ENCODE measurements at regions not wholly inside any gene's neighbourhood (a gene's known extent, or its start where the extent isn't known, plus 50 kb on each side); places are given as distances from the start of the nearest gene placed in this dataset.
"Not testable (repeated sequence)": the region's sequence is repeated elsewhere in the genome, so short reads cannot be mapped to it uniquely, and the experiment has no call there.

DNA sequence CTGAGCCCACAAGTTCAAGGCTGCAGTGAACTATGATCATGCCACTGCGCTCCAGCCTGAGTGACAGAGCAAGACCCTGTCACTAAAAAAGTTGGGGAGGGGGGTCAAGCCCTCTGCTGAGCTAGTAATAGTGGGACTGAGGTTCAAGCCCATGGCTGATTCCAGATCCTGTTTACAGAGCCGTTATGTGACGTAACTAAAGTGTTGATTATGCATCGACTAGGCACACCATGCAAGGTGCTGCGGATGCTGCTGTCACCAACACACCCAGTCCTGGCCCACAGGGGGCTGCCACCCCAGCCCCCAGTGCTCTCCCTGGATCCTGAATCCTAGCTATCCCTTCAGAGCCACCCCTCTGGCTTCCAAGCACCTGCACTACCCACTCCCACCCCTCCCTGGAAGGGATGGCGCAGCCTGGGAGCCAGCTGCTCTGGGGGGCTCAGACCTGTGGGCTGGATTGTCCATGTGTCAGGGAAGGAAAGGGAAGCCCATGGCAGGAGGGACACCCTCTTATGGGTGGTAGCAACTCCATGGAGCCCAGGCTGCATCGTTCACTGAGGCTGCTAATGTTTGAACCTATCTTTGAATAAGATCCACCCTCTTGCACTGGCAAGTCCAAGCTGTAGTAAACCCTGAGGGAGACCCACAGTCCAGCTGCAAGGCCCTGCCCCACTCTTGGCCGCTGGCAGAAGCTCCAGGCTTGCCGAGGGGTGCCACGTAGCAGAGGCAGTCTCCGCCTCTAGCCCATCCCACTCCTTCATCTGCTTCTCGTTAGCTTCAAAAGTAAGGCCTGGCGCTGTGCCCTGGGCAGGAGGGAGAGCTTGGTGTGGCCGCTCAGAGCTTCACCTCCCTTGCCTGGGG lies 95.0 kb downstream of the SNX5 start:
- DNase-seq (ENCODE audit: low read depth in 2 of 2), result no peak

GRCh38 chr20:17872959-17873358 lies 95.6 kb downstream of the SNX5 start:
- no peak for DNase-seq (ENCODE audit: low read depth in 2 of 2)

DNA sequence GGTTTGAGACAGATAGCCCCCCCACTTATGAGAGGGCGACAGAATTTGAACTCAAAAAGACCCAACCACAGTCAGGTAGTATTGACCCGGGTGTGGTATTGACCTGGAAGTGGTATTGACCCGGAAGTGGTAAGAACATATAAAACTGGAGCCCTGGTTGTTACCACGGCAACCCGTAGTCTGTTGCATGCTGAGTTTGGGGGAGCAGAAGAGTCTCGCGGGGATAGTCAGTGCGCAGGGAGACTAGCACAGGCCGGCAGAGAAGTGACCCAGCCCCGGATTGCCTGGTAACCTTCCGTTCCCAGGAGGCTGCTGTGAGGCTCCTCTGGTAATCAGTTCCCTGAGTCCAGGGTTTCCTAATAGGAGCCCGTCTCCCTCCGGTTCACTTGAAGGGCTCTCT lies 96.2 kb downstream of the SNX5 start:
- DNase-seq (ENCODE audit: low read depth in 2 of 2), result no peak

DNA sequence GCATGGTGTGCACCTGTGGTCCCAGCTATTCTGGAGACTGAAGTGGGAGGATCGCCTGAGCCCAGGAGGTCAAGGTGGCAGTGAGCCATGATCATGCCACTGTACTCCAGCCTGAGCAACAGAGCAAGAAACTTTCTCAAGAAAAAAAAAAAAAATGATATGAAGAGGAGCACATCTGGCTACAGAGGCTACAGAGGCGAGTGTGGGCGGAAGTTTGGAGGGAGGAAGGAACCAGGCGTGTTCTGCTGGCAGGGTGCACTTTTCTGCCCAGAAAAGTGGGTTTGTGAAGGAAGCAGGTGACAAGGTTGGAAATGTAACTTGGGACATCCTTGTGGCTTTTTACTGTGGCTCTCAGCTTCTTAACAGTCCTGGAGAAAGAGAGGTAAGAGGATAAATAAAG lies 96.7 kb downstream of the SNX5 start:
- DNase-seq (ENCODE audit: low read depth in 2 of 2), result no peak

DNA sequence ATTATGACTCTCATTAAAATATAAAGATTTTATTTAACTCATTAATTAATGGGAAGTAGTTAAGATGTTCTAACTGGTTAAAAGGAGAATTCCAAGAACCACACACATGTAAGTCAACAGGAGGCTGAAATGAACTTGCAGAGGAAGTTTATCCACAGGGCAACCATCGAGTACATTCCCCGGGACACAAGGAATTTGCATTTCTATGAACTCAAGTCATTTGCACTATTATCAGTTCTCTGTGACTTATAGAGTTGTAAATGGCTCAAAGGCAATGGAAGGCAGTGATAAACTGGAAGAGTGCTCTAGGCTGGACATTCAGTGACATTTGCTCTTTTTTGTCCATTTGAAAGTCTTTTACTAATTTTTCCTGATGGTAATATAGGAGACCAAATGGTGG lies 97.4 kb downstream of the SNX5 start:
- no peak for DNase-seq (ENCODE audit: low read depth in 2 of 2)

DNA sequence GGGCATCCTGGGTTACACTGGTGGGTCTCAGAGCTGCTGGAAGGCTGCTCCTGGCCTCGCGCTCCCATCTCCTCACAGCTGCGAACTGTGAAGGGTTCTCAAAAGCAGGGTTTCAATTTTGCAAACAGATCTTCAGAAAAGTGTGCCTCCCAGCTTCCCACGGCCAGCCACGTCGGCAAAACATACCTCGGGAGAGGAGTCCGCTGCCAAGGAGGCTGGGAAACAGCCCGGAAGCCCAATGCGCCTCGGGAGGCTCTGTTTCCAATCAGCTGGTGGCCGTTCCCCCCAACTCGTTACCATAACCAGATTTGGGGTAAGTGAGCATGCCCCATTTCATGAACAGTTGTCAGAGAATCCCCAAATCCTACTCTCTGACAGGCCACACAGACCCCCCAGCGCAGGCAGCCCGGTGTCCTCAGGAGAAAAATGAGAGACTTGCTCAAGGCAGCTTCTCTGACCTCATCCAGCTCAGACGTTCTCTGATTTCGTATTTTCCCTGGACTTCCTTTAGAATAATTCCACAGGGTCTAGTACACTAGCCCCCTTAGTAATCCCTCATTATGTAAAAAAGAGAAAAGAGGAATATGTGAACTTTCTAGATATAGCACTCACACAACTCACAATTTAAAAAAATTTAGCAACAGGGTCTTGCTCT lies 98.4 kb downstream of the SNX5 start:
- DNase-seq (ENCODE audit: low read depth in 2 of 2), result no peak

DNA sequence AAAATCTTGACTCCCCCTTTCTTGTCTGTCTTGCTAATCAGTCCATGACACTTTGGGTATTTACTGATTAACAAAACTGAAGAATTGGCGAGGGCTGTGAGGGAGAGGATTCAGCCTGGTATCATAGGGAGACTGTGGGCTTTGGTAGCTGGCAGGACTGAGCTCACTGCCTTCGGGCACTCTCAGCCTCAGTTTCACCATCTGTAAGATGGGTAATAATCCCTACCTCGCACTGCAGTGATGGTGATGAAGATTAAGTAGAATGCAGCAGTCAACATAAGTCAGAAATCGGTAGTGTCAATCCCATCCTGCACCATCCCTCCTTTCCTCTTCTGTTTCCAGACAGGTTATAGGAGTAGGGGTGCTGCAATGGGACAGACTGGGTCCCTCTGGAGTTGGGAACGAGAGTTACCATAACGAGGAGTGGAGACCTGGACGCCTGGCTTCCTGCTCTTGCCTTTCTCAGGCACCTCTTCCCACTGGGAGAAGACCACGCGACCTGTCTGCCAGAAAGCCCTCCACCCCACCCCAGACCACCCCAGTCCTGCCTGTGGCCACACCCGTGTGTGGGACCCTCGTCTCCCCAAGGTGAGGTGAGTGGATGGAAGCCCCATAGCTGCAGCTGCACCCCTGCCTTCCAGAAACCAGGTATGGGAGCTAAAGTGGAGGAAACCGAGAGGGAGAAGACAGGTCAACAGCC lies 99.1 kb downstream of the SNX5 start:
- no peak for DNase-seq (ENCODE audit: low read depth in 2 of 2)

DNA sequence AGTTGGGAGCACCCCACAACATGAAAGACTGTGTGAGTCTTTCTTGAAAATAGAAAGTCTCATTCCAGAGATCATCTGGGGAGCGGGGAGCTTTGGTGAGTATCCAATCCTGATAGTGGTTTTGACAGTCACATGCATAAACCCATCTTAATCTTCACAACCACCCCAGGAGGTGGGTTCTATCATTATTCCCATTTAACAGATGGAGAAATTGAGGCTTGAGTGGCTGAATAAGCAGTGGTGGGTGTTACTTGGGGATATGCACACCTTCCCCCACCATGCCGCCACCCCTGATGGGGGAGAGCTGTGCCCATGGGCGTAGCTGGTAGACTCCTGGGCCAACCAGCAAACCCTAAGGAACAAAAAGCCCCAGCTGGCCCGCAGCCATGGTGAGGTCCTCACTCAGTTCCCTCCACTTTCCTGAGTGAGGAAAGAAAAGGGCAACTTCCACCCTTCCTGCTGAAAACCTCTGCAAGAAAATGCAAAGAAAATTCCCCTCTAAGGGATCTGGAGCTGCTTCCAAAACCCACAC lies 99.8 kb downstream of the SNX5 start:
- no peak for DNase-seq (ENCODE audit: low read depth in 2 of 2)

DNA sequence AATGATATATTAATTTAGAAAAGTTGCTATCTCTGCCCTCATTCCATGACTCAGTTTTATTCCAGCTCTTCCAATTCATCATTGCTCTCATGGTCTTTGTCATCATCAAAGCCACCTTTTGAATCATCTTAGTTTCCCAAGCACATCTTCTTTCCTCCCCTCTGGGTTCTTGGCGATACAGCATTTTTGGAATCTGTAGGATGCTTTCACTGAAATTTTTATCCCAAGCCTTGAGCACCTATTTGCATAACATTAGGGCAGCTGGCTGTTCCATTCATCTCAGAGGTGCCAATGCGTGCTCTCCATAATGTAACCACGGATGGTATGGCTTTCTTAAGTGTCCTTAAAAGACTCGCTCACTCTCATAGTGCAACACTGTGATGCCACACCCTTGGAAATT lies 100.4 kb downstream of the SNX5 start:
- DNase-seq (ENCODE audit: low read depth in 2 of 2), result no peak

DNA sequence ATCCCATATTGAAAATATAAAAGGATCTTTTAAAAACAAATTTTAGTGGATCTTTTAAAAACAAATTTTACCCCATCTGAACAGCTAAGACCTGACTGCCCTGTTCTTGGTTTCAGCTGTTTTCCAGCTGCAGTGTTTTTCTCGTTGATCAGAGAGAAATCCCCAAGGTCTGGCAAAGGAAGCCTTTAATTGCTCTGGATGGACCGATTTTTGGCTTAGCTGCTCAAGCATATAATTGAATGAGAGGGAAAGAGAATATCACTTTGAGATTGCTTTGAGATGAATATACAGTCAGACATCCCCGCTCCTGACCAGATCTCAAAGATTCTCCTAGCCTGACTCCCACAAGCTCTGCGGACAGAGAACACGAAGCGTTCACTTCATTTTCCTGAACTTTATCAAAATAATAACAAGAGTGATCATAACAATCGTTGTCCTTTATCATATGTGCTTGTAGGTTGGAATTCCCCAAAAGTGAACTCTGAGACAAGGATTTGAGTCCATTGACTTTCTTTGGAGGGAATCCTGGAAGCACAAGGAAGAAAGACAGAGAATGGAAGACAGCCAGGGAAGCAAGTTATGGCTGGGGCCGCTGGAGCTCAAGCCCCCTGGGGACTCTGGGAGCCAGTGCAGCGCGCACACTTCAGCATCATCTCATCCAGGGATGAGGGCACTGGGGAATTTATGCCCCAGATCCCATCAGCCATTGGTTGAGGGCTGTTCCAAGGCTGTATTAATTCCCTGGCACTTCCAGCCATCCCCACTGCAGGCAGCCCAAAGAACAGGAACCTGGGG lies 101.3 kb downstream of the SNX5 start:
- no peak for DNase-seq (ENCODE audit: low read depth in 2 of 2)

DNA sequence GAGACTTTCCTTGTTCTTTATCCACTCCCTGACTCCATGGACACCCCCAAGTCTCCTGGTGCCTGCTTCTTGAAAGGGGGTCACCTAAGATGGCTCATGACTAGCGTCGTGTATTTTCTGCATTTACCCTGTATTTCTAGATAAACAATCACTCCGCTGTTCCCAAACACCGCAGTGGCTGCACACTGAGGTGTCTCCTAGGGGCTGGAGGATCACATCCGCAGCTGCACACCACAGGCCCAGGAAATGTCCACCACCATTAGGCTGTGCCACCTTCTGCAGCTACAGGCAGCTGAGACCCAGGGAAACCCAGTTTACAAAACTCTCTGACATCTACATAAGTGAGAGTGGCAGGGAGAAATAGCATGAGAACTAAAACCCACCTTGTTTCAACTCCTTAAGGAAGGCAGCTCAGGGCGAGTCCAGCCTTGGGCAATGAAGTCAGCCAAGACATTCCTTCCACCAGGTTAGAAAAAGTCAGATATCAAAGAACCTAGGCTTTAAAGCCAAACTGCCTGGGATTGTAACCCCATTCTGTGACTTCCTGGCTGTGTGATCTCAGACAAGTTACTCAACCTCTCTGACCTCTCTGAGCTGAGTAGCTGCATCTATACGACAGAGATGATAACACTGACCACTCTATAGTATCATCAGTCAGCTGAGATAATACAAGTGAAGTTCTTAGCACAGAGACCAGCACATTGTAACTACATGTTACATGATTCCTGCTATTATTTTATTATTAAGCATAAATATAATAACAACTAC lies 102.2 kb downstream of the SNX5 start:
- DNase-seq (ENCODE audit: low read depth in 2 of 2), result no peak

- DNase-seq (ENCODE audit: low read depth in 2 of 2), result no peak
Observed at GRCh38 chr20:17863577-17864292, 104.9 kb downstream of the SNX5 start.

- DNase-seq (ENCODE audit: low read depth in 2 of 2), result no peak
Observed at GRCh38 chr20:17863209-17863576, 105.4 kb downstream of the SNX5 start.

- no peak for DNase-seq (ENCODE audit: low read depth in 2 of 2)
Observed at GRCh38 chr20:17862171-17862570, 106.4 kb downstream of the SNX5 start.

- DNase-seq (ENCODE audit: low read depth in 2 of 2), result not testable (repeated sequence)
Observed at GRCh38 chr20:17861620-17862019, 107.0 kb downstream of the SNX5 start.

GRCh38 chr20:17860301-17861197 lies 108.0 kb downstream of the SNX5 start:
- DNase-seq (ENCODE audit: low read depth in 2 of 2), result no peak

- DNase-seq (ENCODE audit: low read depth in 2 of 2), result no peak
Observed at GRCh38 chr20:17859616-17860232, 108.9 kb downstream of the SNX5 start.

DNA sequence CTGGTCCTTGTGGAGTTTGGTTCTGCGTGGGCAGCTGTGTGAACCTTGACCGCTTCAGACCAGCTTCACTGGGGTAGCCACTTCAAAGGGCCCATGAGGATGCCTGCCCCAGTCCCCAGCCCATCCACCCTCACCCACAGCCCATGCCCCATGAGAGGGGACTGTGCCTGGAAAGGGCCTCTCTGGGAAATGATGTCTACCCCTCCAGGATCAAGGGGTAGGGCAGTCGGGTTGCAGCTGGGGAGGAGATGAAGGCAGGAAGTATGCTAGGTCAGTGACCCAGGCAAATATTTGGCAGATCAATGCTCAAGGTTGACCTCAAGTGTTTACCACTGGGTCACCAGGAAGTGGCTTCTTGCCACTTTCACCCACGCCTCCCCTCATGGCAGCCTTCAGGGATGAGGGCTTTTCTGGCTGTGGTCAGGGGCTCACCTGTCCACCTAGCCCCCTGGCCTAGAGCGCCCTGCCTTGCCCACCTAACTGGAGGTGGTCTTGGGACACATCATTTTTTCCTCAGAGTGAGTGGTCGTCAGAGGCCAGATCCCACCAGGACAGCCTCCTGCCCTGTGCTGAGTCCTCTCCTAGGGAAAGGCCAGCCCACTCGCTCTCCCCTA lies 109.5 kb downstream of the SNX5 start:
- DNase-seq (ENCODE audit: low read depth in 2 of 2), result no peak
